ENCODE measurements at regions not wholly inside any gene's neighbourhood (a gene's known extent, or its start where the extent isn't known, plus 50 kb on each side); places are given as distances from the start of the nearest gene placed in this dataset.
"Not testable (repeated sequence)": the region's sequence is repeated elsewhere in the genome, so short reads cannot be mapped to it uniquely, and the experiment has no call there.

- DNase-seq (ENCODE audit: low read depth), result no peak
Measured at GRCh38 chr9:87333802-87334201, 163.9 kb upstream of the DAPK1 start.

GRCh38 chr9:87334366-87334765, 163.3 kb upstream of the DAPK1 start:
- no peak for DNase-seq (ENCODE audit: low read depth)

DNA sequence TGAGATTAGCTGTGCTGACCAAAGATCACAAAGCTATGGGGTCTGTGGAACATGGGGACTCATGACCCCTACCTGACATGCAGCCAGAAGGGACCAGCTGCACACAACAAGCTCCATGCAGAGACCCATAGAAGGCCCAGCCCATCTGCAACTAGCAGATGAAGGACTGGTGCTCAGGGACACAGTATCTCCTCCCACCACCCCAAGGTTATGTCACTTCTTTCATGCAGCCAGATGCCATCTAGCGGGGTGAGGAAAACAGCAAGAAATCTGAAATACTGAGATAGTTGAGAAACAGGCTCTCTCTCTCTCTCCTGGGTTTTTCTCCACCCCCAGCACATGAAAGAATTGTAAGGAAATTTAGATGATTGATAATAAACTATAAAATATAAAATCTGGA, 161.3 kb upstream of the DAPK1 start:
- DNase-seq (ENCODE audit: low read depth), result no peak

- peak; percentile 88 for DNase-seq (ENCODE audit: low read depth)
Measured at GRCh38 chr9:87336914-87337333, 160.7 kb upstream of the DAPK1 start.

- DNase-seq (ENCODE audit: low read depth), result no peak
Measured at GRCh38 chr9:87337335-87338087, 160.2 kb upstream of the DAPK1 start.

GRCh38 chr9:87338088-87338989, 159.3 kb upstream of the DAPK1 start:
- no peak for DNase-seq (ENCODE audit: low read depth)

DNA sequence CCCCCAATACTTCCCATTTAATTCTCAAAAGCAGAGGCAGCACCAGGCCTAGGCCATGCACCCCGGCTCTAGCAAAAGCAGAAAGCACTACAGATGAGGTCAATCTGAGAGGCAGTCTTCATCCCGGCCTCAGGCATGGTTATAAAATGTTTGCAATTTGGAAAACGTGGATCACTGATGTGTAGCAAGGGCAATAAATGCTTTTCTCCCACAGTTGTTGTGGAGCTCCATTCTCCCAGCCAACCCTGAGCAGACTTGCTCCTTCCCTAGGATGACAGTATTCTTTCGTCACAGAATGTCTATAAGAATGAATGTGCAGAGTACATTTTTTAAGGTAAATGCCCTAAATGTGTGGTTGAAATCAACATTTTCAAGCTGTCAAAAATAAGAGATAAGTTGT, 157.3 kb upstream of the DAPK1 start:
- no peak for DNase-seq (ENCODE audit: low read depth)

DNA sequence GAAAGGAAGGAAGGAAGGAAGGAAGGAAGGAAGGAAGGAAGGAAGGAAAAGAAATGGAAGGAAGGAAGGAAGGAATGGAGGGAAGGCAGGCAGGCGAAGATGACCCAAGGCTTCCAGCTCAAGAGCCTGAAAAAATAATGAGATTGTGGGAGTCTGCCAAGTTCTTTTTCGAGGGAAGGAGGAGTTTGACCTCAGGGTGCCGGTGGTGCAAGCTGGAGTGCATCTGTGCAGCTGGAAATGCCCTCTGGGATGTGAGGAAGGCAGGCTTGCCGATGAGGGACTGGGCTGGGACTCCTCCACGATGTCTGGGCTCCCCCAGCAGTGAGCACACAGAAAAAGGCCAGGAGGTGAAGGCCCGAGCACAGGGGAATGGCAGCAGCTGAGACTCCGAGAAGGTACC, 154.9 kb upstream of the DAPK1 start:
- peak; percentile 21 for DNase-seq (ENCODE audit: low read depth)

- DNase-seq (ENCODE audit: low read depth), result no peak
Measured at GRCh38 chr9:87343816-87344430, 153.7 kb upstream of the DAPK1 start.

GRCh38 chr9:87346061-87346665, 151.5 kb upstream of the DAPK1 start:
- no peak for DNase-seq (ENCODE audit: low read depth)

DNA sequence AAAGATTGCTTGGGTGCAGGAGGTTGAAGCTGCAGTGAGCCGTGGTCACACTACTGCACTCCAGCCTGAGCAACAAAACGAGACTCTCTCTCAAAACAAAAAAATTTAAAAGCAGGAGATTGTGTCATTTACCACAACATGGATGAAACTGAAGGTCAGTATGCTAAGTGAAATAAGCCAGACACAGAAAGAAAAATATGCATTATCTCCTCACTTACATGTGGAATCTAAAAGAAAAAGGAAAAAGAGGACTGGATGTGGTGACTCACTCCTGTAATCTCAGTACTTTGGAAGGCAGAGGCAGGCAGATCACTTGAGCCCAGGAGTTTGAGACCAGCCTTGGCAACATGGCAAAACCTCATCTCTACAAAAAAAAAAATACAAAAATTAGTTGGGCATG, 146.8 kb upstream of the DAPK1 start:
- no peak for DNase-seq (ENCODE audit: low read depth)

DNA sequence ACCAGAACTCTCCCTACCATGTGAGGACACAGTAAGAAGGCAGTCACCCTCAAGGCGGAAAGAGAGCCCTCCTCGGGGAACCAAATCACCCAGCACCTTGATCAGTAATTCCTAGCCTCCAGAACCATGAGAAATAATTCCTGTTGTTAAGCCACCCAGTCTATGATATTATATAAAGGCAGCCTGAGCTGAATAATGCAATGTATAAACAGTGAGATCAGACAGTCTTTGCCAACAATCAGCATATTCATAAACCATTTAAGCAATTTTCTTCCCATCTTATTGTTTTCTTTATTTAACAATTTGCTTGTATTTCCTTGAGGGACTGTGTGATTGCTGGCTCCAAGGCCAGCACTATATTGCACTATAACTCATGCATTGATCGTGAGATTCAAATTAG, 144.4 kb upstream of the DAPK1 start:
- DNase-seq (ENCODE audit: low read depth), result no peak

DNA sequence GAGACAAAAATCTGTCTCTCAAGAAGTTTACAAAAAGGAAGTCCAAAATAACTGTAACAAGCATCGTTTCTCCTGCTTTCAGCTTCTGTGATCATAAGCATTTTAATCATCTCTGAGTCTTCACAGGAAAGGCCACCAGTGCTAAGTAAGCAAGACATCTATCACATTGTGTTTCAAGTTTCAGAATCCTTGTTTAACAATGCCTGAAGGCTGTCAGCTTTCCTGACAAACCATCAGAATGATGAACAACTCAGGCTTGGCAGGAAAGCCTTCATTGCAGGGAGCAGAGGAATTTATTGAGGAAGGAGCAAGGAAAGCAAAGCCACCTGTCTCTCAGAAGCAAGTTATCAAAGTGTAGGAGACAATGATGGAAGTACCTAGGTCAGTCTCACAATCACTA, 143.5 kb upstream of the DAPK1 start:
- DNase-seq (ENCODE audit: low read depth), result no peak

- DNase-seq (ENCODE audit: low read depth), result no peak
Measured at GRCh38 chr9:87357600-87357999, 140.1 kb upstream of the DAPK1 start.

DNA sequence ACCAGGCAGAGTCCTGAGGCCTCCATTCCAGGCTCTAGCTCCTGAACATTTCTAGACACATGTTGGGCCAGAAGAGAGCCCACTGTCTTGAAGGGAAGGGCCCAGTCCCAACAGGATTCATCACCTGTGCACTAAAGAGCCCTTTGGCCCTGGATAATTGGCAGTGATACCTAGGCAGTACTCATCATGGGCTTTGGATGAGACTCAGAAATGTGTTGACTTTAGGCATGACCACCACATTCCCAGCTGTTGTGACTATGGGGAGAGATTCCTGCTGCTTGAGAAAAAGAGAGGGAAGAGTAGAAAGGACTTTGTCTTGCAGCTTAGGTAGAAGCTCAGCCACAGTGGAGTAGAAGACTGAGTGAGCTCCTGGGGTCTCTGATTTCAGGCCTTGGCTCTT, 138.4 kb upstream of the DAPK1 start:
- DNase-seq (ENCODE audit: low read depth), result no peak

DNA sequence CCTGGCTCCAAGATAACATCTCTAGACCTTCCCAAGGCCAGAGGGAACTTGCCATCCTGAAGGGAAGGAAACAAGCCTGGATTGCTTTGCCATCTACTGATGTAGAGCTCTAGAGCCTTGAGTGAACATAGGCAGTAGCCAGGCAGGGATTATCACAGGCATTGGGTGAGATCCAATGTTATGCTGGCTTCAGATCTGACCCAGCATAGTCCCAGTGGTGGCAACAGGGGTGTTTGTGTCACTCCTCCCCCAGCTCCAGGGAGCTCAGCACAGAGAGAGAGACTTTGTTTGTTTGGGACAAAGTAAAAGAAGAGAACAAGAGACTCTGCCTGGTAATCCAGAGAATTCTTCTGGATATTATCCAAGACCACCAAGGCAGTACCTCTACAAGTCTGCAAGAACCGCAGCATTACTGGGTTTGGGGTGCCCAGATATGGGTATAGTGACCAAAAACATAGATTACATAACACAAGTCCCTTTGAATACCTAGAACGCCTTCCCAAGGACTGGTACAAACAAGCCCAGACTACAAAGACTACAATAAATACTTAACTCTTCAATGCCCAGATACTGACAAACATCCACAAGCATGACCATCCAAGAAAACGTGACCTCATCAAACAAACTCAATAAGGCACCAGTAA, 137.6 kb upstream of the DAPK1 start:
- no peak for DNase-seq (ENCODE audit: low read depth)

- DNase-seq (ENCODE audit: low read depth), result no peak
Measured at GRCh38 chr9:87370049-87370685, 127.5 kb upstream of the DAPK1 start.

- DNase-seq (ENCODE audit: low read depth), result no peak
Measured at GRCh38 chr9:87371795-87372355, 125.8 kb upstream of the DAPK1 start.

GRCh38 chr9:87372356-87372851, 125.3 kb upstream of the DAPK1 start:
- no peak for DNase-seq (ENCODE audit: low read depth)

DNA sequence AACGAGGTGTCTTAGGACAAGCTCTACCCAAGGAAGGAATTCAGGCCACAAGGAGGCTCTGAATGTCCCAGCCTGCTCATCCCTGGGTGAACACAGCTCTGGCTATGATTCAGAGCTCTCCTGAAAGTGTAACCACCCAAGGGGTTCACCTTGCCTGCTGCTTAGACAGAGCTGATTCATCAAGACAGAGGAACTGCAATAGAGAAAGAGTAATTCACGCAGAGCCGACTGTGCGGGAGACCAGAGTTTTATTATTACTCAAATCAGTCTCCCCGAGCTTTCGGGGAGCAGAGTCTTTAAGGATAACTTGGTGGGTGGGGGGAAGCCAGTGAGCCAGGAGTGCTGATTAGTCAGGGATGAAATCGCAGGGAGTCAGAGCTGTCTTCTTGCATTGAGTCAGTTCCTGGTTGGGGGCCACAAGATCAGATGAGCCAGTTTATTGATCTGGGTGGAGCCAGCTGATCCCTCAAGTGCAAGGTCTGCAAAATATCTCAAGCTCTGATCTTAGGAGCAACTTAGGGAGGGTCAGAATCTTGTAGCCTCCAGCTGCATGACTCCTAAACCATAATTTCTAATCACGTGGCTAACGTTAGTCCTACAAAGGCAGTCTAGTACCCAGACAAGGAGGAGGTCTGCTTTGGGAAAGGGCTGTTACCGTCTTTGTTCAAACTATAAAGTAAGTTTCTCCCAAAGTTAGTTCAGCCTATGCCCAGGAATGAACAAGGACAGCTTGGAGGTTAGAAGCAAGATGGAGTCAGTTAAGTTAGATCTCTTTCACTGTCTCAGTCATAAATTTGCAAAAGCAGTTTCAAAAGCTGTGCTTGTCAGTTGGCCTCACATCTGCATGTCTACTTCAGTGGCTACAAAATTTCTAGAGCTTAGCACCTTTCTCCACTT, 123.4 kb upstream of the DAPK1 start:
- DNase-seq (ENCODE audit: low read depth), result not testable (repeated sequence)
